Eye (tissue), 1 donor: ENCODE measurements at regions not wholly inside any gene's neighbourhood (a gene's known extent, or its start where the extent isn't known, plus 50 kb on each side); places are given as distances from the start of the nearest gene placed in this dataset.
A peak's percentile ranks its signal among the peaks of the same experiment; 100 is the strongest.

ENCODE experiments used
- DNase-seq: peaks from one replicate; pipeline ENCODE4 v3.0.0-alpha.2; 2015

DNA sequence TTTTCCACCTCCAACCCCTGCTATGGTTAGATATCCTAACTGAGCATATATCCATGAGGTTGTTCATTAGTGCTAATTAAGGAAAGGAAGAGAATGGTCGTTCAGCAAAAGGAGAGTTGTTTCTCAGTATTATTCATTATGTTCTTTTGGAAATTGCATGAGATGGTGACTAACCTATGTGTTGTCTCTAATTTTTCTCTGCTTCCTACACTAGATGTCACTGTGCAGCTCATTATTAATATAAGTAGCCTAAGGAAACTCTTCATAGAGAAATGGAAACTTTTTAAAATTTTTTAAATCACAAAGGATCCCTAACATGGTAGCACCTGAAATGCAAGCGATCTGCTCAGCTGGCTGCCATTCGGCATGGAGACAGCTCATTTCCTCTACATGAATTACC is 67.7 kb upstream of the FAM9A start:
- peak; percentile 28 for DNase-seq

DNA sequence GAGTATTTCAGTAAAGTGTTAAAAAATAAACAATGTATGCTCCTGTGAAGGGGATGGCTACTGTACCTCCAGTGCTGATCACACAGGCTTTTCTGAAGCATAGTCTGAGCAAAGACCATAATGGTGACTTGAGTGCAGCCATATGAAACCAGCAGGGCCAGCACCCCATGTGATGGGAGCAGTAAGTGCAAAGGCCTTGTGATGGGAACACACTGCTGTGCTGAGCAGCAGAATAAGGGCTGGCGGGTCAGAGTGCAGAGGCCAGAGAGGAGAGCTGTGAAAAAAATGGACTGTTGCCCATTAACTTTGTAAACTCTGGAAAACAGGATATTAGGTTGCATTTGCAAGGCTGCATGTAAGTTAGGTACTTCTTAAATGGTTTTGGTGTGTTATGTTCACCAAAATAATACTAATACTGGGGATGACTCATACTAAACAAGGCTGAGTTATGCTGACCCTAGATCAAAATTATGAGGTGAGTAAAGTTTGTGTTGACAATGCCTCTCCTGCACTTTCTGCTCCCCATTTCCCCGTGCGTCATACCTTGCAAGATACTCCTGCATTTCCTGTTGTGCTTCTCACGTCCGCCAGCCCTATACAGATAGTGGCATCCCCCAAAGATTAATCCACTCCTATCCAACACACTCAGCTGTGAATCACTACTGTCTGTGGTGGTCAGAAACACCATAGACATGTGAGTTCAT is 67.0 kb upstream of the FAM9A start:
- DNase-seq: no peak

DNA sequence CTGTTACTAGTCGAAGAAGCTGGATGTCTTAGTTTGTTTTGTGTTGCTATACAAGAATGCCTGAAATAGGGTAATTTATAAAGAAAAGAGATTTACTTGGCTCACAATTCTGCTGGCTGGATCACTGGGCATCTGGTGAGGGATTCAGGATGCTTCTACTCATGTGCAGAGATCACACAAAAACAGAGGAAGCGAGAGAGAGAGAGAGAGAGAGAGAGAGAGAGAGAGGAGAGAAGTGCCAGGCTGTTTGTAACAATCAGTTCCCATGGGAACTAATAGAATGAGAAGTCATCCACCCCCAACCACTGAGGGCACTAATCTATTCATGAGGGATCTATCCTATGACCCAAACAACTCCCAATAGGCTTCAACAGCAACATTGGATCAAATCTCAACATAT is 66.2 kb upstream of the FAM9A start:
- no peak for DNase-seq

DNA sequence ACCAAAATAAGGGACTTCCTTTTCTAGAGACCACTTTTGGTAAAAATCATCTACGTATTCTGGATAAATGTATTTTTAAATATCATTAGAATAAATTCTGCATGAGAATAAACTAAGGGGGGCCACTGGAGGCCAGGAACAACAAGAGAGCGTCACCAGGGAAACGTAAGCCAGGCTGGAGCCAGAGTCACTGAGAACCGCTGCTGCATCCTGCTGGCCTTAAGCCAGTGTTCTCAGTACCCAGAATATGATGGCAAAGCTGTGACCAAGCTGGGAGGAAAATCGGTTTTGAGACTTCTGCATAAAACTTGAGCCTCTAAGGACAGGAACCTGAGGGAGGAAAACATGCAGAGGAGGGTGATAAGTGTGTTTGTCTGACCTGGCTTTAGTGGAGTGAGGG is 63.0 kb upstream of the FAM9A start:
- no peak for DNase-seq

DNA sequence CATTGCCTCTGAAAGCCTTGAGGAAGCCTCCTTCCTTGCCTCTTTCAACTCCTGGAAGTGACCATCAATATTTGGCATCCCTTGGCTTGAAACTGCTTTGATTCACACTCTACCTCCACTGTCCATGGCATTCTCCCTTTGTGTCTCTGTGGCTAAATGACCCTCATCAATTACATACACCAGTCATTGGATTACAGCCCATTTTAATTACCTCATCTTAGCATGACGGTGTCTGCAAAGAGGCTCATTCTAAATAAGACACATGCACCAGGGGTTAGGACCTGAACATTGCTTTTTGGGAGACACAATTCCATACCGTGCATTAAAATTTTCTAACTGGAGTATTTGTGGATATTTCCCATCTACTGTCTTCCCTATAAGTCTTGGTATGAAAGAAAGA is 60.7 kb upstream of the FAM9A start:
- no peak for DNase-seq

DNA sequence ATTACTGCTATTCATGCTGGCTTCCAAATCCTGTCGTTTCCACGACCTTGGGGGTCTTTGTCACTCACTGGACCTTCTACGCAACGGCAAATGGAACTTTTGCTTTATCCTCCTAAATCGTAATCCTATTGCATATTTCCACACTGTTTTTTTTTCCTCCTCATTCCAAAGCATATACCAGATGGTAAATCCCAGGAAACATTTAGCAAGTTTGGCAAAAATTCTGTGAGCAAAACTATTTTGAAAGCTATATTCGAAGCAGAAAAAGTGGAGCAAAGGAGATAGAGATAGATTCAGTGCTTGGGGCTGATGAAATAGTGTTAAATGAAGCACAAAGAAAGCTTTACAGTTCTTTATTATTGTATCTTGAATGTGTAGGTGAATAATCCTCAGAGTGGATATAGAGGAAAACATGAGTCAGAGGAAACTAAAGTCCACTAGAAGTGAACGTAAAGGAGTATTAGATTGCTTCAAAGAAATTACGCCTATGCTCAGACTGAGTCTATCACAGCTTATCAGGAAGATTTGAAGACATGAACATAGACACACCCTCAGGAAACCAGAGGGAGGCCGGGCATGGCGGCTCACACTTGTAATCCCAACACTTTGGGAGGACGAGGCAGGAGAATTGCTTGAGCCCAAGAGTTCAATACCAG is 50.2 kb upstream of the FAM9A start:
- DNase-seq: no peak
